Mucosa of descending colon (tissue), 3 donors: ENCODE measurements at regions not wholly inside any gene's neighbourhood (a gene's known extent, or its start where the extent isn't known, plus 50 kb on each side); places are given as distances from the start of the nearest gene placed in this dataset.
A peak's percentile ranks its signal among the peaks of the same experiment; 100 is the strongest.
"Not testable (repeated sequence)": the region's sequence is repeated elsewhere in the genome, so short reads cannot be mapped to it uniquely, and the experiment has no call there.

Experiments used
- ATAC-seq: fragments of 200-7000 bp; cut with Tn5 transposase; one replicate; pipeline ENCODE4 v1.9.1; 2020; ENCODE audit warnings: mild to moderate bottlenecking, moderate library complexity
- DNase-seq, 3 donors: peaks; one replicate each; pipeline ENCODE4 v3.0.0-alpha.2; 2020
- H3K36me3 ChIP-seq: fragments of 200-600 bp; one replicate; pipeline ENCODE4 v1.8.0; 2021; ENCODE audit warnings: low read depth, mild to moderate bottlenecking
- H3K4me1 ChIP-seq: fragments of 200-600 bp; one replicate; pipeline ENCODE4 v1.8.0; 2021; ENCODE audit warnings: low read depth, mild to moderate bottlenecking
- H3K4me3 ChIP-seq: fragments of 200-600 bp; one replicate; pipeline ENCODE4 v1.8.0; 2021; ENCODE audit warnings: mild to moderate bottlenecking
- H3K9me3 ChIP-seq: fragments of 200-600 bp; one replicate; pipeline ENCODE4 v1.8.0; 2021; ENCODE audit warnings: mild to moderate bottlenecking
- intact Hi-C, 2 donors: fragments of 100-400 bp; cut with DNase I in 1 of 2; cut with micrococcal nuclease in 1 of 2; formaldehyde crosslinking; loops; one replicate each; pipeline versions ENCODE4 v1.11.0 to v1.11.1; 2022; cut with DNase I, micrococcal nuclease
- donor health status: DM: no; HTN: no; CAD: no; lungs with moderate emphysema.
- donor health status: DM: no; HTN: no; CAD: no.
- donor health status: DM: no; HTN: yes; CAD: no.

GRCh38 chr10:87300163-87300562 is 57.4 kb upstream of the NUTM2D start:
- DNase-seq, H3K4me3 ChIP-seq, H3K9me3 ChIP-seq, intact Hi-C loops, H3K36me3 ChIP-seq, ATAC-seq, H3K4me1 ChIP-seq: not testable (repeated sequence)

- intact Hi-C loops, result not testable (repeated sequence)
- ATAC-seq, result peak; percentile 99
- DNase-seq, result peak; percentile 53 to 69 (median 57)
Observed at GRCh38 chr10:87301466-87302115, 56.0 kb upstream of the NUTM2D start.

GRCh38 chr10:87302132-87302531 is 55.4 kb upstream of the NUTM2D start:
- H3K4me3 ChIP-seq, intact Hi-C loops, H3K36me3 ChIP-seq, H3K9me3 ChIP-seq, ATAC-seq, H3K4me1 ChIP-seq, DNase-seq: not testable (repeated sequence)

More at GRCh38 chr10:87301466-87302115, 56.0 kb upstream of the NUTM2D start:
- not testable (repeated sequence) for H3K4me3 ChIP-seq, H3K4me1 ChIP-seq, H3K9me3 ChIP-seq, H3K36me3 ChIP-seq

GRCh38 chr10:87303707-87304106 is 53.8 kb upstream of the NUTM2D start:
- H3K9me3 ChIP-seq, H3K36me3 ChIP-seq, H3K4me3 ChIP-seq, DNase-seq, intact Hi-C loops, H3K4me1 ChIP-seq: not testable (repeated sequence)
- peak; percentile 89 for ATAC-seq

- H3K36me3 ChIP-seq, H3K4me3 ChIP-seq, DNase-seq, H3K4me1 ChIP-seq, ATAC-seq, intact Hi-C loops, H3K9me3 ChIP-seq: not testable (repeated sequence)
Observed at GRCh38 chr10:87306681-87307080, 50.9 kb upstream of the NUTM2D start.
